ENCODE measurements at regions not wholly inside any gene's neighbourhood (a gene's known extent, or its start where the extent isn't known, plus 50 kb on each side); places are given as distances from the start of the nearest gene placed in this dataset.

DNA sequence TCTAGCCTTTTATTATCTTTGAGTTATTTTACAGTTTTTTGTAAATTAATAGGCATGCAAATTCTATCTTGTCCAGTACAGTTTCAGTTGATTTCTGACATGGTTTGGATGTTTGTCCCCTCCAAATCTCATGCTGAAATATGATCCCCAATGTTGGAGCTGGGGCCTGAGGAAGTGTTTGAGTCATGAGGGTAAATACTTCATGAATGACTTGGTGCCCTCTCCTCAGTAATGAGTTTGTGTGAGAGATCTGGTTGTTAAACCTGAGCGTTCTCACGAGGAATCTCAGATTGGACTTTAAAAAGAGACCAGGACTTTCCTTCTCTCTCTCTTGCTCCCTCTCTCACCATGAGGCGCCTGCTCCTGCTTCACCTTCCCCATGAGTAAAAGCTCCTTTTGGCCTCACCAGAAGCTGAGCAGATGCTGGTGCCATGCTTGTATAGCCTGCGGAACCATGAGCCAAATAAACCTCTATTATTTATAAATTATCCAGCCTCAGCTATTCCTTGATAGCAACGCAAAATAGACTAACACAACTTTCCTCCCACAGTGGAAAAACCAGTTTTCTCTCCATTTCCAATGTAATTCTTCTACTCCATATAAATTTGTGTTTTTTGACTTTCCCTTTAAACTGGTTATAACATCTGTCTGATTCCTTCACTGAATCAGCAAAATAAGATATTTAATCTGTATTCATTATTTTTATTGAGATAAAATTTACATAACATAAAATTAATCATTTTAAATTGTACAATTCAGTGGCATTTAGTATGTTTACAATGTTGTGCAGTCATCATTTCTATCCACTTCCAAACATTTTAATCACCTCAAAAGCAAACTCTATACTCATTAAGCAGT is 78.7 kb upstream of the PRSS16 start:
- TF ChIP-seq, protein P1, sequence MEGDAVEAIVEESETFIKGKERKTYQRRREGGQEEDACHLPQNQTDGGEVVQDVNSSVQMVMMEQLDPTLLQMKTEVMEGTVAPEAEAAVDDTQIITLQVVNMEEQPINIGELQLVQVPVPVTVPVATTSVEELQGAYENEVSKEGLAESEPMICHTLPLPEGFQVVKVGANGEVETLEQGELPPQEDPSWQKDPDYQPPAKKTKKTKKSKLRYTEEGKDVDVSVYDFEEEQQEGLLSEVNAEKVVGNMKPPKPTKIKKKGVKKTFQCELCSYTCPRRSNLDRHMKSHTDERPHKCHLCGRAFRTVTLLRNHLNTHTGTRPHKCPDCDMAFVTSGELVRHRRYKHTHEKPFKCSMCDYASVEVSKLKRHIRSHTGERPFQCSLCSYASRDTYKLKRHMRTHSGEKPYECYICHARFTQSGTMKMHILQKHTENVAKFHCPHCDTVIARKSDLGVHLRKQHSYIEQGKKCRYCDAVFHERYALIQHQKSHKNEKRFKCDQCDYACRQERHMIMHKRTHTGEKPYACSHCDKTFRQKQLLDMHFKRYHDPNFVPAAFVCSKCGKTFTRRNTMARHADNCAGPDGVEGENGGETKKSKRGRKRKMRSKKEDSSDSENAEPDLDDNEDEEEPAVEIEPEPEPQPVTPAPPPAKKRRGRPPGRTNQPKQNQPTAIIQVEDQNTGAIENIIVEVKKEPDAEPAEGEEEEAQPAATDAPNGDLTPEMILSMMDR (IDR thresholded peaks at IDR 0.05) = no peak
- TF ChIP-seq CHD4 (IDR thresholded peaks at IDR 0.05; ENCODE audit: borderline replicate concordance) (no peak), JUN (IDR thresholded peaks at IDR 0.05) (no peak), POLR2AphosphoS2 (conservative IDR thresholded peaks at IDR 0.05; ENCODE audit: low read length) (no peak), PHF8 (IDR thresholded peaks at IDR 0.05; ENCODE audit: borderline replicate concordance, low read depth) (no peak), HEYL (CRISPR knock-in tag; IDR thresholded peaks at IDR 0.05) (no peak), CEBPB (IDR thresholded peaks at IDR 0.05) (no peak), MAFK (IDR thresholded peaks at IDR 0.05; ENCODE audit: partially characterized antibody) (no peak), FOXS1 (CRISPR knock-in tag; IDR thresholded peaks at IDR 0.05) (no peak), EP300 (IDR thresholded peaks at IDR 0.05) (no peak), ESRRA (IDR thresholded peaks at IDR 0.05; ENCODE audit: borderline replicate concordance, low read length) (no peak), RNF2 (IDR thresholded peaks at IDR 0.05; ENCODE audit: borderline replicate concordance, low read depth) (no peak), TFCP2L1 (CRISPR knock-in tag; IDR thresholded peaks at IDR 0.05) (no peak), POLR2A (IDR thresholded peaks at IDR 0.05; ENCODE audit: low read length) (no peak)

Measured in A549 (cell line).